A673 (cell line): ENCODE measurements at regions not wholly inside any gene's neighbourhood (a gene's known extent, or its start where the extent isn't known, plus 50 kb on each side); places are given as distances from the start of the nearest gene placed in this dataset.
"Not testable (repeated sequence)": the region's sequence is repeated elsewhere in the genome, so short reads cannot be mapped to it uniquely, and the experiment has no call there.

Experiments used
- BruUV-seq: library from RNA; stranded (reverse); fragments of 400-500 nt; replicated peaks from 2 replicates; lab custom pipeline; 2021; lab: Mats Ljungman, UMichigan
- CTCF ChIA-PET: fragments of 300-600 bp; sonication (Branson Sonifier 250); formaldehyde crosslinking; loops from one replicate; lab custom pipeline; 2022; ENCODE audit warnings: antibody characterized with exemption; lab: Charles Lee
- POLR2A ChIA-PET: fragments of 300-600 bp; sonication (Branson Sonifier 250); formaldehyde crosslinking; loops from one replicate; lab custom pipeline; 2022; ENCODE audit warnings: antibody characterized with exemption; ENCODE audit not compliant: low non-redundant PET; lab: Charles Lee
- DNase-seq: peaks from one replicate; pipeline ENCODE4 v3.0.0-alpha.2; 2015; ENCODE audit warnings: low spot score
- H3K27ac ChIP-seq: fragments of 200-600 bp; sonication (generic); 2 replicates; pipeline ENCODE4 v1.5.1; 2016; ENCODE audit warnings: mixed run types, low read depth, mild to moderate bottlenecking, mixed read lengths, antibody characterized with exemption, low read length; ENCODE audit not compliant: poor library complexity, severe bottlenecking
- H3K27me3 ChIP-seq: fragments of 200-600 bp; sonication (generic); replicated peaks from 2 replicates; pipeline ENCODE4 v1.6.1; 2017; ENCODE audit warnings: mixed run types, low read depth, mild to moderate bottlenecking, mixed read lengths, antibody characterized with exemption, low read length; ENCODE audit not compliant: insufficient read depth, poor library complexity
- H3K36me3 ChIP-seq: fragments of 200-600 bp; sonication (generic); 2 replicates; pipeline ENCODE4 v1.6.1; 2016; ENCODE audit warnings: mixed run types, mild to moderate bottlenecking, mixed read lengths, antibody characterized with exemption, low read length; ENCODE audit not compliant: insufficient read depth, poor library complexity, severe bottlenecking
- H3K4me1 ChIP-seq: fragments of 200-600 bp; sonication (generic); 2 replicates; pipeline ENCODE4 v1.6.1; 2017; ENCODE audit warnings: mixed run types, mild to moderate bottlenecking, mixed read lengths, antibody characterized with exemption, low read length; ENCODE audit not compliant: insufficient read depth, poor library complexity, severe bottlenecking
- H3K4me3 ChIP-seq: fragments of 200-600 bp; sonication (generic); 2 replicates; pipeline ENCODE4 v1.5.1; 2016; ENCODE audit warnings: low read depth, mixed run types, mild to moderate bottlenecking, mixed read lengths, low read length; ENCODE audit not compliant: poor library complexity, severe bottlenecking
- H3K9me3 ChIP-seq: fragments of 200-600 bp; sonication (generic); 2 replicates; pipeline ENCODE4 v1.6.1; 2016; ENCODE audit warnings: mixed run types, low read depth, mild to moderate bottlenecking, mixed read lengths, antibody characterized with exemption, low read length; ENCODE audit not compliant: poor library complexity, severe bottlenecking
- EZH2 ChIP-seq: fragments of 200-600 bp; sonication (generic); IDR thresholded peaks from 2 replicates; pipeline ENCODE4 v1.6.1; 2017; ENCODE audit warnings: borderline replicate concordance, low read depth, mild to moderate bottlenecking, mixed read lengths, antibody characterized with exemption, low read length; ENCODE audit not compliant: poor library complexity, severe bottlenecking
- intact Hi-C: fragments of 100-400 bp; cut with micrococcal nuclease; formaldehyde crosslinking; loops from one replicate; pipeline ENCODE4 v1.10.0; 2022; ENCODE audit not compliant: unreplicated experiment
- TF ChIP-seq, protein P1 (sequence below): fragments of 300-800, 200-600 bp; sonication (generic); conservative IDR thresholded peaks from 2 replicates; pipeline ENCODE4 v1.5.1; 2017; ENCODE audit warnings: low read depth, mild to moderate bottlenecking, antibody characterized with exemption, low read length, moderate library complexity, mixed read lengths

- CTCF ChIA-PET = no interaction called here
- no peak overlapping the region for H3K4me3 ChIP-seq
- H3K9me3 ChIP-seq = no peaks in the 10 kb centered on the region
- H3K36me3 ChIP-seq = no peaks in the 10 kb centered on the region
- TF ChIP-seq, protein P1, sequence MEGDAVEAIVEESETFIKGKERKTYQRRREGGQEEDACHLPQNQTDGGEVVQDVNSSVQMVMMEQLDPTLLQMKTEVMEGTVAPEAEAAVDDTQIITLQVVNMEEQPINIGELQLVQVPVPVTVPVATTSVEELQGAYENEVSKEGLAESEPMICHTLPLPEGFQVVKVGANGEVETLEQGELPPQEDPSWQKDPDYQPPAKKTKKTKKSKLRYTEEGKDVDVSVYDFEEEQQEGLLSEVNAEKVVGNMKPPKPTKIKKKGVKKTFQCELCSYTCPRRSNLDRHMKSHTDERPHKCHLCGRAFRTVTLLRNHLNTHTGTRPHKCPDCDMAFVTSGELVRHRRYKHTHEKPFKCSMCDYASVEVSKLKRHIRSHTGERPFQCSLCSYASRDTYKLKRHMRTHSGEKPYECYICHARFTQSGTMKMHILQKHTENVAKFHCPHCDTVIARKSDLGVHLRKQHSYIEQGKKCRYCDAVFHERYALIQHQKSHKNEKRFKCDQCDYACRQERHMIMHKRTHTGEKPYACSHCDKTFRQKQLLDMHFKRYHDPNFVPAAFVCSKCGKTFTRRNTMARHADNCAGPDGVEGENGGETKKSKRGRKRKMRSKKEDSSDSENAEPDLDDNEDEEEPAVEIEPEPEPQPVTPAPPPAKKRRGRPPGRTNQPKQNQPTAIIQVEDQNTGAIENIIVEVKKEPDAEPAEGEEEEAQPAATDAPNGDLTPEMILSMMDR = no peak
- no peak for TF ChIP-seq EZH2
- peak; percentile 30 for DNase-seq
- H3K4me1 ChIP-seq = no peaks in the 10 kb centered on the region
- no TSS peak for BruUV-seq
- no peaks in the 10 kb centered on the region for H3K27me3 ChIP-seq
- intact Hi-C loops = no loop called here
- no peak overlapping the region for H3K27ac ChIP-seq
- POLR2A ChIA-PET = no interaction called here
These were observed 107.9 kb upstream of the DLG1 start for GRCh38 chr3:197406266-197406665.

DNA sequence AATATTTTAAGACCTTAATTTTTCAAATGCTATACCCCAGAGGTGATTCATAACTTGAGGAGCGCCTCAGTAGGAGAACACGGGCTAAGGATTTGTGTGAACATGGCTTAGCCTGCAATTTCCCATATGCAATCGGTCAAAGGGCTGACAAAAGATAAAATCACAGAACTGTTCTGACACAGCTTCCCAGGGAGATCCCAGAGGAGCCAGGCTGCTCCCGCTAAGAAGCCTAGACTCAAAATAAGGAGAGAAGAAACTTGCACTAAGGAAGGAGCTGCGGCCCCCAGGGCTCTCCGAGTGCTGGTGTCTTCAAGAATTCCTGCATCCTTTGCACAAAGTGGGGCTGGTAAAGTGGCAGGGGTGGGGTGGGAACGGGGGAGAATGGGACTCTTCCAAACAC lies 106.3 kb upstream of the DLG1 start:
- no peaks in the 10 kb centered on the region for H3K36me3 ChIP-seq
- ChIA-PET POLR2A (no interaction called here), CTCF (no interaction called here)
- H3K4me3 ChIP-seq = no peak overlapping the region
- H3K9me3 ChIP-seq = no peaks in the 10 kb centered on the region
- DNase-seq = no peak
- H3K4me1 ChIP-seq = no peaks in the 10 kb centered on the region
- no peaks in the 10 kb centered on the region for H3K27me3 ChIP-seq
- intact Hi-C loops = no loop called here
- no peak overlapping the region for H3K27ac ChIP-seq
- no TSS peak for BruUV-seq
- TF ChIP-seq EZH2 = no peak
- TF ChIP-seq, protein P1 = no peak

GRCh38 chr3:197404030-197404429 lies 105.6 kb upstream of the DLG1 start:
- Histone ChIP-seq H3K27me3 (no peaks in the 10 kb centered on the region), H3K9me3 (no peaks in the 10 kb centered on the region), H3K4me1 (no peaks in the 10 kb centered on the region), H3K36me3 (no peaks in the 10 kb centered on the region), H3K27ac (no peak overlapping the region), H3K4me3 (no peak overlapping the region)
- BruUV-seq = no TSS peak
- no peak for TF ChIP-seq EZH2
- TF ChIP-seq, protein P1 = no peak
- ChIA-PET POLR2A (no interaction called here), CTCF (no interaction called here)
- intact Hi-C loops = no loop called here
- no peak for DNase-seq

DNA sequence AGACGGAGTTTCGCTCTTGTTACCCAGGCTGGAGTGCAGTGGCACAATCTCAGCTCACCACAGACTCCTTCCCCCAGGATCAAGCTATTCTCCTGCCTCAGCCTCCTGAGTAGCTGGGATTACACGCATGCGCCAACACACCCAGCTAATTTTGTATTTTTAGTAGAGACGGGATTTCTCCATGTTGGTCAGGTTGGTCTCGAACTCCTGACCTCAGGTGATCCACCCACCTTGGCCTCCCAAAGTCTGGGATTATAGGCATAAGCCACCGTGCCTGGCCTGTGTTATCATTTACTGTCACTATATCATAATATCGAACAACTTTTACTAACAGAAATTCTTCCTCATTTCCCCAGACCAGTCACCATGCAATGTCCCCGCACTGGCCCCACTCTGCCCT lies 104.0 kb upstream of the DLG1 start:
- H3K4me3 ChIP-seq, CTCF ChIA-PET, DNase-seq, H3K27me3 ChIP-seq, intact Hi-C loops, H3K4me1 ChIP-seq, H3K36me3 ChIP-seq, H3K27ac ChIP-seq, BruUV-seq, H3K9me3 ChIP-seq, POLR2A ChIA-PET: not testable (repeated sequence)
